SKM-1 treated with dmso at 0.1 percent for 144 hours (cell line): ENCODE measurements at regions not wholly inside any gene's neighbourhood (a gene's known extent, or its start where the extent isn't known, plus 50 kb on each side); places are given as distances from the start of the nearest gene placed in this dataset.

Experiments used
- DNase-seq: peaks from one replicate; lab custom pipeline; 2025; ENCODE audit not compliant: unreplicated experiment; lab: John Stamatoyannopoulos, UW

DNA sequence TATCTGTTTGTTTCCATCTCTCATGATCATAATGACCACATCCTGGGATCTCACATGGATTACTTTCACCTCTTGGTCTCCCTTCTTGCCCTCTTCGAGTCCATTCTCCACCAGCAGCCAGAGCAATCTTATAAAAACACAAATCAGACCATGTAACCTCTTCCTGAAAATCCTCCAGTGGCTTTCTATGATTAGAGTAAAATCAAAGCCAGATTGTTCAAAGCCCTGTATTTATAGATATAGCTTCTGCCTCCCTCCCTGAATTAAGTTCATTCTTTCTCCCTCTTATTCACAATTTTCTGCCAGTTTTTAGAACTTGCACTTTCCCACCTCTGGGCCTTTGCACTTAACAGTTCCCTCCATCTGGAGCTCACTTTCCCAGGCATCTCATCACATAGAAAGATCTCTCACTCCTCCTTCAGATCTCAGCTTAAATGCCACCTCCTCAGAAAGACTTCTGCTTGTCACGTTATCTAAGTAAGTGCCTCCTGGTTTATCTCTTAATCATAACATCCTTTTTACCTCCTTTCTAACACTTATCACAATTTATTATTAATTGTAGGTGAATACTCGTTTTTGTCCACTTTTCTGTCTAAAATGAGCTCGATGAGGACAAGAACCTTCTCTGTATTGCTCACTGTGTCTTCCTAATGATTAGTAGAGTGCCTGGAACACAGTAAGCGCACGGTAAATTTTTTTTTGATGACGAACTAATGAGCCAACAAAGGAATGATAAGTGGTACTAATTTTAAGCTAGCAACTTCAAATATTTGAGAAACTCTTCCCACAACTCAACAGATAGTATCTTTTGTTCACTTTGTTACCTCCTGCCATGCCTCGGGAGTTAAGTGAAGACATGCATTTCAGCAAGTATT, 80.5 kb downstream of the CYB561 start:
- DNase-seq: no peak

GRCh38 chr17:63366241-63366566, 79.9 kb downstream of the CYB561 start:
- no peak for DNase-seq

DNA sequence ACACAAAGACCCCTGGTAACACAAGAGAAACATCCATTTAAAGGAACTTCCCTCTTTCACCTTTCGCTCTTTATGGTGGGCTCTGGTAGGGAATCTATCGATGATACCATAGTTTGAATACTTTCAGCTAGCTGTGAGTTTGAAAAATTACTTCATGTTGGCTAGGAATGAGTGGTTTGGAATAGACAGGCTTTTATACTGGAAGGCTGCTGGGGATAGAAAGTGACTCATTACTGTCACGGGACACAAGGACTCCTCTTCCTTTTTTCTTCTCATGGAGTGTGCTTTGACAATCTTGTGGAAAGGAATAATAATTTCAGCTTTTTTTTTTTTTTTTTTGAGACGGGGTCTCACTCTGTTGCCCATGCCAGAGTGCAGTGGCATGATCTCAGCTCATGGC, 76.9 kb downstream of the CYB561 start:
- DNase-seq: no peak

DNA sequence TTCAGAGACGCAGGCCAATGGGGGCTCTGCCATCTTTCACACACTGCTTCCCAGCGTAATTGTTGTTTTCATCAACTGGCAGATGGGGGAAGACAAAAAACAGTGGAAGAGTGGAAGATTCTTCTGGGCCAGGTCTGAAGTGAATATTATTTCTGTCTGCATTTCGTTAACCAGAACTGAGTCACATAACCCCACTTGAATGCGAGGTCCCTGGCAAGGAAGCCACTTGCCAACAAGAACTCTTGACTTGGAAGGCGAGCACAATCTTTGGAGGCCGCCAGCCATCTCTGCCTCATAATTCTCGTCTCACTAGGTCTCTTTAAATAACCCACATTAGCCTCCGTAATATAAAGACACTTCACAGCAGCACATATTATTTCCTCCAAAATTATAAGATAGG, 75.4 kb downstream of the CYB561 start:
- DNase-seq: no peak

DNA sequence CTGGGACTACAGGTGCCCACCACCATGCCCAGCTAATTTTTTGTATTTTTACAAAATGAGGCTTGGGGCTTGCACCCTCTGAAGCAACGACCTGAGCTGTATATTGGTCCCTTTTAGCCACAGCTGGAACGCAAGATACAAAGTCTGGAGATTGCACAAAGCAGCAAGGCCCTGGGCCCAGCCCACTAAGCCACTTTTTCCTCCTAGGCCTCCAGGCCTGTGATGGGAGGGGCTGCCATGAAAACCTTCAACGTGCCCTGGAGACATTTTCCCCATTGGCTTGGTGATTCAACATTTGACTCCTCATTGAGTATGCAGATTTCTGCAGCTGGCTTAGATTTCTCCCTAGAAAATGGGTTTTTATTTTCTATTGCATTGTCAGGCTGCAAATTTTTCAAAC, 69.2 kb downstream of the CYB561 start:
- no peak for DNase-seq

GRCh38 chr17:63378411-63379375, 67.4 kb downstream of the CYB561 start:
- no peak for DNase-seq

DNA sequence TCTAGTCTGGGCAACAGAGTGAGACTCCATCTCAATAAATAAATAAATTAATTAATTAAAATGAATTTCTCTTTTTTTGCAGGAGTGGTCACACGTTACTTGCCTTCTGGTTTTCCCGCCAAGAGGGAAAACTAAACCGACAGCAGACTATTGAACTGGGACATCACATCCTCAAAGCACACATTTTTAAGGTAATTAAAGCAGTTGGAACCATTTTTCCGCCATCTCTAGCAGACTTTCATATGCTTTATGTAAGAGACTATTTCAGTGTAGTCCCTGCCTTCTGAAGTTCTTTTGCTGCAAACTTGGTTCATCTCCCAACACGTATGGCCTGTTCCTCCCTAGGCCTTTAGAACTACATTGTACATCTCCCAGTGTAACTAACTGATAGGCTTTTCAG, 66.5 kb downstream of the CYB561 start:
- DNase-seq: no peak

GRCh38 chr17:63381101-63381729, 64.9 kb downstream of the CYB561 start:
- no peak for DNase-seq

DNA sequence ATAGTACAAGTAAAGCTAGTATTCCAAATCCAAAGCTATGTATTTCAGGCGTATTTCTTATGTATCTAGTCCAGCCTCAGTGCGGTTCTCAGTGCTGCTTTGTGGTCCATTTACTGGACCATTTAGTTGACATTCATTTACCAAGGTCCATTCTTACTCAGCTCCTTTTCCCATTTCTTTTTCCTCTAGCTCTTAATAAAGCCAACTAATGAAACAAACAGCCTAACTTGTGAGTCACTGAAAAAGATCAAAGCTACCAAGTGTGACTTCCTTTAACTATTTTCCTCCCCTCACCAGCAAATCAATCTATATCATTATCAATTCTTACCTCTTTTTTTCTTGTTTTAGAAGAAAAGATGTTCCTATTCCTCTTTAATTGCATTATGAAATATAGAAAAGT, 64.0 kb downstream of the CYB561 start:
- DNase-seq: no peak
